ENCODE measurements at regions not wholly inside any gene's neighbourhood (a gene's known extent, or its start where the extent isn't known, plus 50 kb on each side); places are given as distances from the start of the nearest gene placed in this dataset.

DNA sequence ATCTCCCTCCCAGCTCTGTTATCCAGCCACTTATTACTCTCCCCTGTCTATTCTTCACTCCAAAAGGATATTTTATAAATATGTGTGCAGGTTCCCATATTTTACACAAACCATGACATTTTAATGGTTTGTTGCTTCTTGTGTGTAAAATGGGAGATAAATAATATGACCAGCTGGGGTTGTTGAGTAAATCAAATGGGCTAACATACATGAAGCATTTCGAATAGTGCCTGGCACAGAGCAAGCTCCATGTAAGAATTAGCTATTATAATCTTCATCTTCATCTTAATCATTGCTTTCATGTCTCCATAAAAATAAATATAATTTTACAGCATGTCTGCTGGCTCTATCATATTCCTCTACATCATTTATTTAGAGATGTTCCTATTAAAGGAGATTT is 283.1 kb downstream of the RAD51AP2 start:
- TF ChIP-seq ZNF626 (tag by site-specific recombination; IDR thresholded peaks at IDR 0.05) (no peak), FEZF1 (tag by site-specific recombination; IDR thresholded peaks at IDR 0.05) (no peak), ZNF274 (IDR thresholded peaks at IDR 0.05; ENCODE audit: low read length) (no peak), ZNF274 (tag by site-specific recombination; IDR thresholded peaks at IDR 0.05; ENCODE audit: borderline replicate concordance) (no peak), ZNF174 (tag by site-specific recombination; IDR thresholded peaks at IDR 0.05) (no peak), YY1 (tag by site-specific recombination; IDR thresholded peaks at IDR 0.05) (no peak), BCL11B (tag by site-specific recombination; IDR thresholded peaks at IDR 0.05; ENCODE audit: low read depth) (no peak), SETDB1 (IDR thresholded peaks at IDR 0.05; ENCODE audit: insufficient read length, low read length) (no peak)
- TF ChIP-seq, protein P1, sequence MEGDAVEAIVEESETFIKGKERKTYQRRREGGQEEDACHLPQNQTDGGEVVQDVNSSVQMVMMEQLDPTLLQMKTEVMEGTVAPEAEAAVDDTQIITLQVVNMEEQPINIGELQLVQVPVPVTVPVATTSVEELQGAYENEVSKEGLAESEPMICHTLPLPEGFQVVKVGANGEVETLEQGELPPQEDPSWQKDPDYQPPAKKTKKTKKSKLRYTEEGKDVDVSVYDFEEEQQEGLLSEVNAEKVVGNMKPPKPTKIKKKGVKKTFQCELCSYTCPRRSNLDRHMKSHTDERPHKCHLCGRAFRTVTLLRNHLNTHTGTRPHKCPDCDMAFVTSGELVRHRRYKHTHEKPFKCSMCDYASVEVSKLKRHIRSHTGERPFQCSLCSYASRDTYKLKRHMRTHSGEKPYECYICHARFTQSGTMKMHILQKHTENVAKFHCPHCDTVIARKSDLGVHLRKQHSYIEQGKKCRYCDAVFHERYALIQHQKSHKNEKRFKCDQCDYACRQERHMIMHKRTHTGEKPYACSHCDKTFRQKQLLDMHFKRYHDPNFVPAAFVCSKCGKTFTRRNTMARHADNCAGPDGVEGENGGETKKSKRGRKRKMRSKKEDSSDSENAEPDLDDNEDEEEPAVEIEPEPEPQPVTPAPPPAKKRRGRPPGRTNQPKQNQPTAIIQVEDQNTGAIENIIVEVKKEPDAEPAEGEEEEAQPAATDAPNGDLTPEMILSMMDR (tag by site-specific recombination; IDR thresholded peaks at IDR 0.05) = no peak
- TF ChIP-seq, protein P2, sequence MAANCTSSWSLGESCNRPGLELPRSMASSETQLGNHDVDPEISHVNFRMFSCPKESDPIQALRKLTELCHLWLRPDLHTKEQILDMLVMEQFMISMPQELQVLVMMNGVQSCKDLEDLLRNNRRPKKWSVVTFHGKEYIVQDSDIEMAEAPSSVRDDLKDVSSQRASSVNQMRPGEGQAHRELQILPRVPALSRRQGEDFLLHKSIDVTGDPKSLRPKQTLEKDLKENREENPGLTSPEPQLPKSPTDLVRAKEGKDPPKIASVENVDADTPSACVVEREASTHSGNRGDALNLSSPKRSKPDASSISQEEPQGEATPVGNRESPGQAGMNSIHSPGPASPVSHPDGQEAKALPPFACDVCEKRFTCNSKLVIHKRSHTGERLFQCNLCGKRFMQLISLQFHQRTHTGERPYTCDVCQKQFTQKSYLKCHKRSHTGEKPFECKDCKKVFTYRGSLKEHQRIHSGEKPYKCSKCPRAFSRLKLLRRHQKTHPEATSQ (tag by site-specific recombination; IDR thresholded peaks at IDR 0.05) = no peak
- TF ChIP-seq, protein P3, sequence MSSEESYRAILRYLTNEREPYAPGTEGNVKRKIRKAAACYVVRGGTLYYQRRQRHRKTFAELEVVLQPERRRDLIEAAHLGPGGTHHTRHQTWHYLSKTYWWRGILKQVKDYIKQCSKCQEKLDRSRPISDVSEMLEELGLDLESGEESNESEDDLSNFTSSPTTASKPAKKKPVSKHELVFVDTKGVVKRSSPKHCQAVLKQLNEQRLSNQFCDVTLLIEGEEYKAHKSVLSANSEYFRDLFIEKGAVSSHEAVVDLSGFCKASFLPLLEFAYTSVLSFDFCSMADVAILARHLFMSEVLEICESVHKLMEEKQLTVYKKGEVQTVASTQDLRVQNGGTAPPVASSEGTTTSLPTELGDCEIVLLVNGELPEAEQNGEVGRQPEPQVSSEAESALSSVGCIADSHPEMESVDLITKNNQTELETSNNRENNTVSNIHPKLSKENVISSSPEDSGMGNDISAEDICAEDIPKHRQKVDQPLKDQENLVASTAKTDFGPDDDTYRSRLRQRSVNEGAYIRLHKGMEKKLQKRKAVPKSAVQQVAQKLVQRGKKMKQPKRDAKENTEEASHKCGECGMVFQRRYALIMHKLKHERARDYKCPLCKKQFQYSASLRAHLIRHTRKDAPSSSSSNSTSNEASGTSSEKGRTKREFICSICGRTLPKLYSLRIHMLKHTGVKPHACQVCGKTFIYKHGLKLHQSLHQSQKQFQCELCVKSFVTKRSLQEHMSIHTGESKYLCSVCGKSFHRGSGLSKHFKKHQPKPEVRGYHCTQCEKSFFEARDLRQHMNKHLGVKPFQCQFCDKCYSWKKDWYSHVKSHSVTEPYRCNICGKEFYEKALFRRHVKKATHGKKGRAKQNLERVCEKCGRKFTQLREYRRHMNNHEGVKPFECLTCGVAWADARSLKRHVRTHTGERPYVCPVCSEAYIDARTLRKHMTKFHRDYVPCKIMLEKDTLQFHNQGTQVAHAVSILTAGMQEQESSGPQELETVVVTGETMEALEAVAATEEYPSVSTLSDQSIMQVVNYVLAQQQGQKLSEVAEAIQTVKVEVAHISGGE (tag by site-specific recombination; conservative IDR thresholded peaks at IDR 0.05; ENCODE audit: low read depth) = no peak
